Endothelial cell of umbilical vein (primary cell): ENCODE measurements at regions not wholly inside any gene's neighbourhood (a gene's known extent, or its start where the extent isn't known, plus 50 kb on each side); places are given as distances from the start of the nearest gene placed in this dataset.
A peak's percentile ranks its signal among the peaks of the same experiment; 100 is the strongest.

Experiments used
- BruUV-seq: library from RNA; stranded (reverse); fragments of 400-500 nt; replicated peaks from 2 replicates; lab custom pipeline; 2021; lab: Mats Ljungman, UMichigan
- CTCF ChIA-PET: fragments of 300-600, 350-600 bp; sonication (Branson Sonifier 250); formaldehyde crosslinking; loops from one replicate; lab custom pipeline; 2021; ENCODE audit warnings: antibody characterized with exemption, inconsistent platforms; lab: Charles Lee
- POLR2A ChIA-PET: fragments of 300-600, 350-600 bp; sonication (Branson Sonifier 250); formaldehyde crosslinking; loops from one replicate; lab custom pipeline; 2021; ENCODE audit warnings: antibody characterized with exemption, inconsistent platforms; lab: Charles Lee
- DNase-seq: peaks from one replicate; pipeline ENCODE4 v3.0.0-alpha.2; 2011; ENCODE audit warnings: low read depth, low spot score
- FAIRE-seq: peaks from 2 replicates; lab custom pipeline; 2011; peaks lifted over from hg19 to GRCh38; lab: Jason Lieb, UNC
- H2AFZ ChIP-seq: 2 replicates; pipeline ENCODE4 v1.6.0; 2012; ENCODE audit warnings: low read depth, low read length, control low read depth, inconsistent platforms
- H3K27ac ChIP-seq: 2 replicates; pipeline ENCODE4 v1.5.1; 2011; ENCODE audit warnings: low read depth, mild to moderate bottlenecking, control low read depth, low read length, moderate library complexity; ENCODE audit not compliant: insufficient read depth
- H3K27me3 ChIP-seq, 2 experiments: 2 replicates each; pipeline versions ENCODE4 v1.6.0 to v1.6.1; 2011; ENCODE audit warnings: low read length in 2 of 2, mixed read lengths in 1 of 2; ENCODE audit not compliant: control insufficient read depth in 2 of 2, insufficient read depth in 2 of 2
- H3K36me3 ChIP-seq, 2 experiments: 2 replicates in 1 of 2; 3 replicates in 1 of 2; pipeline ENCODE4 v1.5.1; 2011; ENCODE audit warnings: low read length in 2 of 2, mild to moderate bottlenecking in 1 of 2, moderate library complexity in 1 of 2; ENCODE audit not compliant: control insufficient read depth in 2 of 2, insufficient read depth in 2 of 2; ENCODE audit errors: extremely low read depth in 1 of 2
- H3K4me1 ChIP-seq: 3 replicates; pipeline ENCODE4 v1.5.1; 2011; ENCODE audit warnings: mild to moderate bottlenecking, low read length; ENCODE audit not compliant: control insufficient read depth, insufficient read depth; ENCODE audit errors: extremely low read depth
- H3K4me2 ChIP-seq: 2 replicates; pipeline ENCODE4 v1.6.1; 2011; ENCODE audit warnings: low read length, control low read depth, mixed read lengths; ENCODE audit not compliant: insufficient read depth
- H3K4me3 ChIP-seq, 3 experiments: fragments of 200-600 bp in 1 of 3; sonication (generic), shearing (Covaris generic) in 1 of 3; replicated peaks in 1 of 3; 2 replicates each; pipeline ENCODE4 v1.5.1; 2011 to 2016; ENCODE audit warnings: control low read depth in 3 of 3, low read length in 3 of 3, mild to moderate bottlenecking in 2 of 3, inconsistent platforms in 1 of 3, low read depth in 1 of 3, moderate library complexity in 1 of 3; ENCODE audit not compliant: insufficient read depth in 1 of 3
- H3K79me2 ChIP-seq: 2 replicates; pipeline ENCODE4 v1.6.0; 2012; ENCODE audit warnings: low read length, inconsistent platforms; ENCODE audit not compliant: control insufficient read depth, insufficient read depth
- H3K9ac ChIP-seq: replicated peaks from 2 replicates; pipeline ENCODE3; 2011; ENCODE audit warnings: low read length, control low read depth; ENCODE audit not compliant: insufficient read depth; ENCODE audit errors: extremely low read depth
- H3K9me1 ChIP-seq: replicated peaks from 3 replicates; pipeline ENCODE4 v1.6.0; 2011; ENCODE audit warnings: mild to moderate bottlenecking, low read length; ENCODE audit not compliant: control insufficient read depth, insufficient read depth; ENCODE audit errors: extremely low read depth
- H3K9me3 ChIP-seq: replicated peaks from 2 replicates; pipeline ENCODE4 v1.5.1; 2012; ENCODE audit warnings: low read length, inconsistent platforms; ENCODE audit not compliant: control insufficient read depth, insufficient read depth
- H4K20me1 ChIP-seq: replicated peaks from 2 replicates; pipeline ENCODE3; 2011; ENCODE audit warnings: mild to moderate bottlenecking, low read length; ENCODE audit not compliant: control insufficient read depth, insufficient read depth; ENCODE audit errors: extremely low read depth
- CTCF ChIP-seq, 2 donors: IDR thresholded peaks; 1 replicate in 1 of 2; 2 replicates in 1 of 2; pipeline ENCODE4 v1.5.1; 2011; ENCODE audit warnings: low read length in 2 of 2, mild to moderate bottlenecking in 2 of 2, moderate library complexity in 2 of 2, control low read depth in 1 of 2, inconsistent platforms in 1 of 2, low read depth in 1 of 2; ENCODE audit not compliant: insufficient read depth in 1 of 2; ENCODE audit errors: extremely low read depth in 1 of 2
- EZH2 ChIP-seq: IDR thresholded peaks from 2 replicates; pipeline ENCODE4 v1.6.1; 2012; ENCODE audit warnings: borderline replicate concordance, low read depth, mild to moderate bottlenecking, moderate library complexity, low read length, inconsistent platforms; ENCODE audit not compliant: severe bottlenecking
- FOS ChIP-seq: IDR thresholded peaks from 2 replicates; pipeline ENCODE4 v1.6.1; 2011; ENCODE audit warnings: mild to moderate bottlenecking, low read length, moderate library complexity, borderline replicate concordance; ENCODE audit not compliant: insufficient read depth
- GATA2 ChIP-seq: IDR thresholded peaks from 2 replicates; pipeline ENCODE4 v1.7.0; 2011; ENCODE audit warnings: low read depth, mild to moderate bottlenecking, moderate library complexity, mixed read lengths, low read length; ENCODE audit not compliant: insufficient read length, insufficient read depth
- JUN ChIP-seq: IDR thresholded peaks from 2 replicates; pipeline ENCODE4 v1.6.1; 2011; ENCODE audit warnings: borderline replicate concordance, low read depth; ENCODE audit not compliant: insufficient read length, insufficient read depth
- MAX ChIP-seq: IDR thresholded peaks from 2 replicates; pipeline ENCODE4 v1.6.1; 2011; ENCODE audit not compliant: insufficient read depth, insufficient read length
- MYC ChIP-seq: IDR thresholded peaks from one replicate; pipeline ENCODE4 v1.6.1; 2011; ENCODE audit warnings: mild to moderate bottlenecking, low read depth, low read length
- POLR2A ChIP-seq: IDR thresholded peaks from 2 replicates; pipeline ENCODE4 v1.6.1; 2012; ENCODE audit warnings: low read depth, mild to moderate bottlenecking, control low read depth, low read length
- POLR2AphosphoS5 ChIP-seq: IDR thresholded peaks from 2 replicates; pipeline ENCODE4 v1.6.1; 2012; ENCODE audit warnings: low read depth, mild to moderate bottlenecking, control low read depth, low read length, moderate library complexity; ENCODE audit not compliant: insufficient read depth
- dilution Hi-C: fragments of 300-500 bp; cut with MboI; formaldehyde crosslinking; loops from one replicate; pipeline ENCODE4 v1.15.0; 2019; ENCODE audit warnings: low sequenced_read_pairs; ENCODE audit not compliant: extremely low pct_ligation_motif_present
- intact Hi-C: fragments of 100-400 bp; cut with micrococcal nuclease; formaldehyde crosslinking; loops from one replicate; pipeline ENCODE4 v1.10.0; 2022

GRCh38 chr4:186900232-186900900, 176.7 kb upstream of the FAT1 start:
- intact Hi-C loops, result loop anchor here (1.0 to 2.0 kb wide), 4 partner anchors 36 to 174 kb away; no protein-coding TSS in a partner anchor
- no peak overlapping the region for H3K4me3 ChIP-seq
- H4K20me1 ChIP-seq, result no peaks in the 10 kb centered on the region
- H3K79me2 ChIP-seq, result no peaks in the 10 kb centered on the region
- dilution Hi-C loops, result no loop called here
- H3K4me1 ChIP-seq, result peaks cover 18% of the 10 kb centered on the region
- peak overlapping the region; percentile 83 for H3K4me2 ChIP-seq
- no peaks in the 10 kb centered on the region for H3K9me3 ChIP-seq
- BruUV-seq, result no TSS peak
- peak overlapping the region; percentile 96 for H3K27ac ChIP-seq
- POLR2A ChIA-PET, result no interaction called here
- CTCF ChIA-PET, result interaction anchor here (1.1 kb wide), 1 partner anchor 175 kb away, joined by 3 read pairs; no protein-coding TSS in a partner anchor
- H3K36me3 ChIP-seq, result no peaks in the 10 kb centered on the region
- no peaks in the 10 kb centered on the region for H3K27me3 ChIP-seq
- TF ChIP-seq MYC (no peak), GATA2 (peak; percentile 74), JUN (peak; percentile 76), FOS (peak; percentile 61), EZH2 (no peak)
- H3K9me1 ChIP-seq, result no peaks in the 10 kb centered on the region
- H2AFZ ChIP-seq, result peak overlapping the region; percentile 65
- FAIRE-seq (peak; percentile 79), DNase-seq (peak; percentile 91)
- peak overlapping the region; percentile 75 for H3K9ac ChIP-seq

- BruUV-seq, result no TSS peak
- DNase-seq (no peak), FAIRE-seq (no peak)
- H3K79me2 ChIP-seq, result no peaks in the 10 kb centered on the region
- no peaks in the 10 kb centered on the region for H4K20me1 ChIP-seq
- no peaks in the 10 kb centered on the region for H3K9me1 ChIP-seq
- peak overlapping the region in 1 of 3 experiments; percentile 26 for H3K4me3 ChIP-seq
- H3K4me1 ChIP-seq, result peaks cover 18% of the 10 kb centered on the region
- H3K9me3 ChIP-seq, result no peaks in the 10 kb centered on the region
- no peaks in the 10 kb centered on the region for H3K36me3 ChIP-seq
- CTCF ChIA-PET, result no interaction called here
- intact Hi-C loops, result loop anchor here (1.0 to 2.0 kb wide), 4 partner anchors 36 to 175 kb away; no protein-coding TSS in a partner anchor
- peak overlapping the region; percentile 65 for H2AFZ ChIP-seq
- no peak for TF ChIP-seq FOS
- no peak for TF ChIP-seq POLR2AphosphoS5
- TF ChIP-seq POLR2A, result no peak
- TF ChIP-seq MYC, result no peak
- TF ChIP-seq CTCF (IDR thresholded peaks at IDR 0.05; ENCODE audit: extremely low read depth in 1 of 2, insufficient read depth in 1 of 2, low read depth in 1 of 2, low read length in 2 of 2), result no peak
- no peak for TF ChIP-seq EZH2
- no peak for TF ChIP-seq MAX
- H3K4me2 ChIP-seq, result peak overlapping the region; percentile 83
- peak overlapping the region; percentile 75 for H3K9ac ChIP-seq
- dilution Hi-C loops, result no loop called here
- H3K27ac ChIP-seq, result peak overlapping the region; percentile 96
- POLR2A ChIA-PET, result no interaction called here
- H3K27me3 ChIP-seq, result no peaks in the 10 kb centered on the region
Observed at GRCh38 chr4:186900984-186901383, 177.3 kb upstream of the FAT1 start.
